SK-N-SH (cell line): ENCODE measurements at regions not wholly inside any gene's neighbourhood (a gene's known extent, or its start where the extent isn't known, plus 50 kb on each side); places are given as distances from the start of the nearest gene placed in this dataset.

Experiments
- CTCF ChIA-PET: fragments of 300-600, 350-600 bp; formaldehyde crosslinking; extraction: SDS; loops from one replicate; lab custom pipeline; 2021; lab: Yijun Ruan, JAX
- POLR2A ChIA-PET: fragments of 350-600 bp; sonication (Branson Sonifier 250); formaldehyde crosslinking; extraction: SDS; loops from one replicate; lab custom pipeline; 2020; ENCODE audit warnings: antibody characterized with exemption, inconsistent platforms; lab: Yijun Ruan, JAX
- DNase-seq: peaks from one replicate; pipeline ENCODE4 v3.0.0; 2012
- H2AFZ ChIP-seq: fragments of 200-600 bp; sonication (generic); 2 replicates; pipeline ENCODE4 v1.8.1; 2016; ENCODE audit warnings: antibody characterized with exemption, mild to moderate bottlenecking, low read depth
- H3F3A ChIP-seq: fragments of 200-600 bp; sonication (generic); replicated peaks from 2 replicates; pipeline ENCODE3; 2016; ENCODE audit warnings: antibody characterized with exemption, mild to moderate bottlenecking; ENCODE audit not compliant: insufficient read depth
- H3K27ac ChIP-seq, 2 experiments: fragments of 200-500 bp in 1 of 2; fragments of 200-600 bp in 1 of 2; sonication (Bioruptor generic) in 1 of 2; sonication (generic), shearing (Covaris generic) in 1 of 2; 2 replicates each; pipeline versions ENCODE4 v1.5.1 to v1.6.1; 2014 to 2016; ENCODE audit warnings: low read depth in 2 of 2, inconsistent platforms in 1 of 2, low read length in 1 of 2, mild to moderate bottlenecking in 1 of 2, mixed read lengths in 1 of 2
- H3K27me3 ChIP-seq: fragments of 200-600 bp; sonication (generic), shearing (Covaris generic); 2 replicates; pipeline ENCODE4 v1.6.1; 2016; ENCODE audit warnings: mixed run types; ENCODE audit not compliant: insufficient read depth
- H3K36me3 ChIP-seq, 2 experiments: fragments of 200-500 bp in 1 of 2; fragments of 200-600 bp in 1 of 2; sonication (Bioruptor generic) in 1 of 2; sonication (generic) in 1 of 2; replicated peaks in 1 of 2; 2 replicates each; pipeline versions ENCODE3 to v1.5.1; 2014 to 2016; ENCODE audit warnings: low read length in 1 of 2, mild to moderate bottlenecking in 1 of 2; ENCODE audit not compliant: insufficient read depth in 2 of 2, control insufficient read depth in 1 of 2
- H3K4me1 ChIP-seq, 2 experiments: fragments of 200-500 bp in 1 of 2; fragments of 200-600 bp in 1 of 2; sonication (Bioruptor generic) in 1 of 2; sonication (generic), shearing (Covaris generic) in 1 of 2; 2 replicates each; pipeline versions ENCODE4 v1.5.1 to v1.6.1; 2014 to 2016; ENCODE audit warnings: low read depth in 1 of 2, low read length in 1 of 2, mixed run types in 1 of 2; ENCODE audit not compliant: insufficient read depth in 2 of 2, control insufficient read depth in 1 of 2
- H3K4me2 ChIP-seq: fragments of 200-600 bp; sonication (generic), shearing (Covaris generic); 2 replicates; pipeline ENCODE4 v1.6.1; 2017; ENCODE audit warnings: mixed run types
- H3K4me3 ChIP-seq, 2 experiments: fragments of 200-500 bp in 1 of 2; fragments of 200-600 bp in 1 of 2; sonication (Bioruptor generic) in 1 of 2; sonication (generic), shearing (Covaris generic) in 1 of 2; 2 replicates each; pipeline versions ENCODE4 v1.5.1 to v1.8.1; 2014 to 2016; ENCODE audit warnings: low read depth in 2 of 2, inconsistent platforms in 1 of 2, low read length in 1 of 2, mild to moderate bottlenecking in 1 of 2, mixed read lengths in 1 of 2, moderate library complexity in 1 of 2
- H3K79me2 ChIP-seq: fragments of 200-600 bp; sonication (generic); 2 replicates; pipeline ENCODE4 v1.8.1; 2017; ENCODE audit warnings: mild to moderate bottlenecking; ENCODE audit not compliant: insufficient read depth
- H3K9ac ChIP-seq: fragments of 200-600 bp; sonication (generic); 2 replicates; pipeline ENCODE4 v1.6.1; 2017; ENCODE audit warnings: mixed run types
- H3K9me2 ChIP-seq: fragments of 200-600 bp; sonication (generic); 2 replicates; pipeline ENCODE4 v1.6.1; 2017; ENCODE audit warnings: mixed run types
- H3K9me3 ChIP-seq: fragments of 200-600 bp; sonication (generic); 2 replicates; pipeline ENCODE4 v1.6.1; 2017; ENCODE audit warnings: mixed run types, mild to moderate bottlenecking, moderate library complexity
- H4K20me1 ChIP-seq: fragments of 200-600 bp; sonication (generic); 2 replicates; pipeline ENCODE4 v1.6.1; 2017; ENCODE audit warnings: mild to moderate bottlenecking, mixed run types; ENCODE audit not compliant: insufficient read depth
- CHD2 ChIP-seq: fragments of 150-350 bp; IDR thresholded peaks from 2 replicates; pipeline ENCODE4 v1.6.1; 2018; ENCODE audit warnings: low read length; ENCODE audit not compliant: partially characterized antibody
- CTCF ChIP-seq: fragments of 200-600 bp; sonication (generic); IDR thresholded peaks from 2 replicates; pipeline ENCODE4 v1.6.1; 2017; ENCODE audit warnings: antibody characterized with exemption, mild to moderate bottlenecking, moderate library complexity
- ELF1 ChIP-seq: IDR thresholded peaks from 2 replicates; pipeline ENCODE4 v1.4.0; 2012
- EZH2phosphoT487 ChIP-seq: fragments of 200-600 bp; sonication (generic); IDR thresholded peaks from 2 replicates; pipeline ENCODE4 v1.6.1; 2017; ENCODE audit warnings: low read depth, mixed run types, mild to moderate bottlenecking, antibody characterized with exemption, moderate library complexity, borderline replicate concordance
- FOSL2 ChIP-seq: IDR thresholded peaks from 2 replicates; pipeline ENCODE4 v1.4.0; 2012; ENCODE audit warnings: low read depth, mild to moderate bottlenecking, moderate library complexity, borderline replicate concordance
- MEF2A ChIP-seq: IDR thresholded peaks from 2 replicates; pipeline ENCODE4 v1.4.0; 2012; ENCODE audit warnings: low read depth, borderline replicate concordance
- MXI1 ChIP-seq: IDR thresholded peaks from 2 replicates; pipeline ENCODE4 v1.6.1; 2012; ENCODE audit warnings: mild to moderate bottlenecking, low read depth, low read length, improper control_type of control experiment
- NRF1 ChIP-seq: IDR thresholded peaks from 2 replicates; pipeline ENCODE4 v1.6.1; 2012; ENCODE audit warnings: low read depth, mild to moderate bottlenecking, low read length
- POLR2AphosphoS5 ChIP-seq: IDR thresholded peaks from 2 replicates; pipeline ENCODE4 v1.6.1; 2012; ENCODE audit warnings: low read depth, low read length
- RAD21 ChIP-seq: IDR thresholded peaks from 2 replicates; pipeline ENCODE4 v1.6.1; 2012; ENCODE audit warnings: mild to moderate bottlenecking, low read length
- REST ChIP-seq: IDR thresholded peaks from 2 replicates; pipeline ENCODE4 v1.6.1; 2012; ENCODE audit warnings: mild to moderate bottlenecking, low read depth, low read length, moderate library complexity
- RXRA ChIP-seq: IDR thresholded peaks from 2 replicates; pipeline ENCODE4 v1.4.0; 2012; ENCODE audit warnings: low read depth, mild to moderate bottlenecking, borderline replicate concordance
- SMC3 ChIP-seq: IDR thresholded peaks from 2 replicates; pipeline ENCODE4 v1.6.1; 2012; ENCODE audit warnings: low read depth, low read length, improper control_type of control experiment
- TAF1 ChIP-seq: IDR thresholded peaks from 2 replicates; pipeline ENCODE4 v1.6.1; 2012; ENCODE audit warnings: low read depth, mild to moderate bottlenecking, low read length, moderate library complexity, borderline replicate concordance
- YY1 ChIP-seq: IDR thresholded peaks from 2 replicates; pipeline ENCODE4 v1.4.0; 2012; ENCODE audit warnings: low read depth, mild to moderate bottlenecking
- WGBS: methylation state at CpG from one replicate; pipeline ENCODE4 v1.1.6; 2017; ENCODE audit warnings: low lambda C conversion rate; 5-methylcytosine and 5-hydroxymethylcytosine counted together

- POLR2A ChIA-PET = no interaction called here
- H4K20me1 ChIP-seq = no peaks in the 10 kb centered on the region
These were observed 285.4 kb downstream of the TFAP2C start for GRCh38 chr20:56914532-56914931.

GRCh38 chr20:56916345-56916622 lies 287.2 kb downstream of the TFAP2C start:
- H3K79me2 ChIP-seq = no peaks in the 10 kb centered on the region
- no peak for TF ChIP-seq YY1
- TF ChIP-seq CHD2 = no peak
- no peak for TF ChIP-seq MEF2A
- no peak for TF ChIP-seq CTCF
- no peak for TF ChIP-seq RXRA
- TF ChIP-seq SMC3 = no peak
- no peak for TF ChIP-seq POLR2AphosphoS5
- no peak for TF ChIP-seq TAF1
- no peak for TF ChIP-seq FOSL2
- TF ChIP-seq EZH2phosphoT487 = no peak
- no peak for TF ChIP-seq NRF1

More at GRCh38 chr20:56914532-56914931, 285.4 kb downstream of the TFAP2C start:
- H3K4me1 ChIP-seq = no peaks in the 10 kb centered on the region
- no peaks in the 10 kb centered on the region for H3K36me3 ChIP-seq
- CTCF ChIA-PET = no interaction called here
- 12% methylated on average over 5 of the region's 5 CpGs for WGBS
- no peaks in the 10 kb centered on the region for H3K9me3 ChIP-seq
- H3K9ac ChIP-seq = no peak overlapping the region
- no peaks in the 10 kb centered on the region for H3K79me2 ChIP-seq
- no peaks in the 10 kb centered on the region for H3K9me2 ChIP-seq
- no peak overlapping the region for H3K4me2 ChIP-seq
- TF ChIP-seq REST (no peak), MXI1 (no peak), CTCF (no peak), ELF1 (no peak), RXRA (no peak), RAD21 (no peak)
- H3K4me3 ChIP-seq = no peak overlapping the region
- H3K27me3 ChIP-seq = peaks cover 22% of the 10 kb centered on the region
- no peaks in the 10 kb centered on the region for H3F3A ChIP-seq
- DNase-seq = no peak
- H3K27ac ChIP-seq = no peak overlapping the region
- H2AFZ ChIP-seq = no peak overlapping the region

More at GRCh38 chr20:56916345-56916622, 287.2 kb downstream of the TFAP2C start:
- no peak overlapping the region for H3K9ac ChIP-seq
- H3K4me2 ChIP-seq = no peak overlapping the region
- H3K4me3 ChIP-seq = no peak overlapping the region
- no peak overlapping the region for H2AFZ ChIP-seq
- no peaks in the 10 kb centered on the region for H3K4me1 ChIP-seq
- no peaks in the 10 kb centered on the region for H3K9me3 ChIP-seq
- H3K36me3 ChIP-seq = no peaks in the 10 kb centered on the region
- no peak for DNase-seq
- 3% methylated on average over 10 of the region's 10 CpGs for WGBS
- ChIA-PET CTCF (no interaction called here), POLR2A (no interaction called here)
- no peaks in the 10 kb centered on the region for H3F3A ChIP-seq
- H3K27ac ChIP-seq = no peak overlapping the region
- no peaks in the 10 kb centered on the region for H4K20me1 ChIP-seq
- H3K27me3 ChIP-seq = peaks cover 14% of the 10 kb centered on the region
- no peaks in the 10 kb centered on the region for H3K9me2 ChIP-seq
